ENCODE measurements at regions not wholly inside any gene's neighbourhood (a gene's known extent, or its start where the extent isn't known, plus 50 kb on each side); places are given as distances from the start of the nearest gene placed in this dataset.
"Not testable (repeated sequence)": the region's sequence is repeated elsewhere in the genome, so short reads cannot be mapped to it uniquely, and the experiment has no call there.

GRCh38 chr12:125503128-125503527 is 437.9 kb downstream of the AACS start:
- DNase-seq (ENCODE audit: low spot score): no peak

GRCh38 chr12:125509195-125509594 is 444.0 kb downstream of the AACS start:
- DNase-seq (ENCODE audit: low spot score): no peak

- DNase-seq (ENCODE audit: low spot score): no peak
Measured at GRCh38 chr12:125512541-125513298, 447.5 kb downstream of the AACS start.

GRCh38 chr12:125515887-125516286 is 450.7 kb downstream of the AACS start:
- DNase-seq (ENCODE audit: low spot score): no peak

DNA sequence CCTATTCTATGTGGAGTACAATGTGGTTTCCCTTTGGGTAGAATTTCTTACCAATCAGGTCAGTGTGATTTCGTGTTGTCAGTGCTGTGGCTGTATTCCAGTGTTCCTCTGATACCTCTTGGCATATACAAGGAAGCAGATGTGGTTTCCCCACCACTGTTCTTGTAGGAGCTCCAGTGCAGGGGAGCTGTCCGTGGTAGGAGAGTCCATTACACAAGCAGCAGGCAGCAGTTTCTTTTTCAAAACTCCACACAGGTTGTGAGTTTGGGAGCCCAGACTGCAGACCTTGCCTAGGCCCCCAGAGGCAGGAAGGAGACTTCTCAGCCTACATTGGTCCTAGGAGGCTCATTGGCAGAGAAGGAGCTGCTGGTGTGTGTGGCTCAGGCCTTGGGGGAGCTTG is 452.8 kb downstream of the AACS start:
- no peak for DNase-seq (ENCODE audit: low spot score)

DNA sequence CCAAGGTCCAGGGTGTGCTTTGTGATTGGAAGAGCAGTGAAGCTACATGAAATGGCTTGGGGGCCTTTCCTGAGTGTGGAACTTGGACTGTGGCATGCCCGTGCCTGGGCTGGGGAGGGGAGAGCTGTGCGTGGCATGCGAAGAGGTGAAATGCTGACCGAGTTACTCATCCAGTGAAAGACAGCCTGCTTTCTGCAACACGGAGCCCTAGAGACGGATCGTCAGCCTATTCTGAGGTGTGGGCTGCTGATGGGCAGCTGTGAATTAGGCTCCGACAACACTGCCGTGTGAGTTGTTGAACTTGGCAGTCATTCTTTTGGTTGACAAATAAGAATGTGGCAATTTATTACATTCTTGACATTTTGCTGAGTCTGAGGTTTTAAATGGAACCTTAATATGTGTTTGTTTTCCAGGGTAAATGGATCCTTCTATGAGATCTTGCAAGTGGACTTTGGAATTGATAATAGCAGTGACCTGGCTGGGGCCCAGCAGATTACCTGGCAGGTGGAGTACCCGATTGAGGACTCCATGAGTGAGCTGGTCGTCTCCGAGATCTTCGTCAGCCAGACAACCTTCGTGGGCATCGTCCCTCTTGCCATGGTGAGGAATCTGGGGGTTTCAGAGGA is 453.9 kb downstream of the AACS start:
- DNase-seq (ENCODE audit: low spot score): no peak

- DNase-seq (ENCODE audit: low spot score): no peak
Measured at GRCh38 chr12:125525879-125526278, 460.6 kb downstream of the AACS start.

GRCh38 chr12:125528281-125528680 is 463.0 kb downstream of the AACS start:
- DNase-seq (ENCODE audit: low spot score): peak; percentile 9

- DNase-seq (ENCODE audit: low spot score): no peak
Measured at GRCh38 chr12:125530201-125530600, 465.0 kb downstream of the AACS start.

DNA sequence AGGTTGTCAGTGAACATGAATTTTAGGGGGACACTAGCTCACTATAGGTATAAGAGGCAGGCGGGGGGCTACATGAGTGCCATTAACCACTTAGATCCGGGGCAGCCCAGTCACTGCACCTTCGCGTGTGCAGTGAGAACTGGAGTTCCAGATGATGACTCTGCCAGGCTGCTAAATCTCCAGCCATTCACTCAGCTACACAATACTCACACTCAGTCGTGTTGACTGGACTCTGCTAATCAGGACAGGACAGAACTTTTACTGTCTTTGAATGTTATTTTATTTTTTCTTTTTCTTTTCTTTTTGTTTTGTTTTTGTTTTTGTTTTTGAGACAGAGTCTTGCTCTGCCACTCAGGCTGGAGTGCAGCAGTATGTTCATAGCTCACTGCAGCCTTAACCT is 465.6 kb downstream of the AACS start:
- DNase-seq (ENCODE audit: low spot score): no peak

DNA sequence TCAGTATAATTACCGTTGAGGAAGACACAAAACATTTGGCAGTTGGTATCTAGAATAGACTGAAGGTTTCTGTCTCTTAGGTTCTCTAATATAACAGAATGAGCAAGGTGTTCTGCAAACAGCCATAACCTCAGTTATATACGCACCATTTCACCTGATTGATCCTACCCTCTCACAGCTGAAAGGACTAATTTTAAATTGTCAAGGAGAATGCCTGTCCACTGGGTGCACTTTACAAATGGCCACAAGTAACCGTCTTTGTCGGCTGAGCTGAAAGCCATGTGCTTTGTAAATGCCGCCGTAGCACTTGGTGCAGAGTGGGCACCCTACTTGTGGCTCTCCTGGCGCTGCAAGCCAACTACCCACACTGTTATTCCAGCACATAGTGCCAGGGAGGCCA is 466.3 kb downstream of the AACS start:
- no peak for DNase-seq (ENCODE audit: low spot score)

GRCh38 chr12:125533434-125534029 is 468.3 kb downstream of the AACS start:
- DNase-seq (ENCODE audit: low spot score): peak; percentile 44

DNA sequence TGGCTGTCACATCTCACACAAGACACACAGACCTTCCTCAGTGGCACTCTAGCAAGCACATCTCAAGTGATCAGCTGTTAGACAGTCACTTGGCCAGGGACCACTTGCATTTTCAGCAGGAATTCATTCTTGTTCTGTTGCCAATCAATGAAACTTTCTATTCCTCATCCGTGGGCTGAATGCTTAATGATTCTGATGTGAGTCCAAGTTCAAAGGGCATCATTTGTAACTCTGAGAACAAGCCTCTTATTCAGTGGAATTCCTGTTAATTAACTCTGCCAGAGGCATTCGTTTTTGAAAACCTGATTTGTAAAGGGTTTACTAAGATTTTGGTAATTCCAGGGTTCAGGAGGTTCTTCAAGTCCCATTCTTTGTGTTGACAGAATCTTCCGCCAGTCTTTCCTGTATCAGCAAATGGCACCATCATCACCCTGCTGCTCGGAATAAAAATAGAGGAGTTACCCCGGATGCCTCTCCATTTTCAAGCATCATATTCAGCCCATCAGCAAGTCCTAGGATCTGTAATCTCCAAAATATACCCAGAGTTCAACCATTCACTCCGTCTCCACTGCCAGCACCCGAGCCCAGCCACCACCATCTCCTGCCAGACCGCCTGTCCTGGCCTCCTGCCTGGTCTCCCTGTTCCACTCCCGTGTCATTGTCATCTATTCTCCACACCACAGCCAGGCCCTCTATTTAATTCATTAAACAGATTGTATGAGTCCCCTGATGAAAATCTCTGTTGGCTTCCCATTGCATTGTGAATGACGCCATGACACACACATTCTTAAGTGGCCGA is 473.4 kb downstream of the AACS start:
- DNase-seq (ENCODE audit: low spot score): no peak

- no peak for DNase-seq (ENCODE audit: low spot score)
Measured at GRCh38 chr12:125540580-125541204, 475.5 kb downstream of the AACS start.

DNA sequence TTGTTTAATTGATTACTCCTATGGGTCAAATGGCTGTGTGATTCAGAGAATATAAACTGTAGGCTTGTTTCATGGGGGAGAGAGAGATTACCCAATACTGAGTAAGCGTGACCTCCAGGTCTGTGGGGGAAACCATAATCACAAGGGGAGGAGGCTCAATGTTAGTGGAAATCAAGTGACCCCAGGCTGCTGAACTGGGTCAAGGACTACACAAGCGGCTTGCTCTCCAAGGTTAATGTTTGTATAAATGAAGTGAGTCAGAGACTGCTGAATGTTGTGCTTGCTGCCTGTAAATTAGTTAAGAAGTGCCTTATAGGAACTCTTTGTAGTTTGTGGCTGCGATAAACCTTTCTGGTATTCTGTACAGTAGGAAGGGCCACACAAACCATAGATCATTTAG is 479.7 kb downstream of the AACS start:
- no peak for DNase-seq (ENCODE audit: low spot score)

DNA sequence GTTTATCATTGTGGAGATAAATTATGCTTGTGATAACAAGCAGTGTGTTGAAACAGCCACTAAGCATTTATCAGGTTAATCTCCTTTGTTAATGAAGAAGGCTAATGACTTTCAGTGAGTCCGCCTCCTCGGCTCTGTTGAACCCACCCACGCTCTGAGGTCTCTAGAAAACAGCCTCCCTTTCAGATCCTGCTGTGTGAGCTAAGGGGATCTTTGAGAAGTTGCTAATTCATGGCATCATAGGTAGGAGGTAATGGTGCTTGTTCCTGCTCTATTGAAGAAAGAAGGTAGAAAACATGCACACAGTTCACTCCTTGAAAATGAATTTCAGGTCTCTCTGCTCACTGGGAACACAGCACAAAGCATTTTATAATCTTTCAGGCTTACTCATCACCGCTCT is 483.9 kb downstream of the AACS start:
- DNase-seq (ENCODE audit: low spot score): no peak

DNA sequence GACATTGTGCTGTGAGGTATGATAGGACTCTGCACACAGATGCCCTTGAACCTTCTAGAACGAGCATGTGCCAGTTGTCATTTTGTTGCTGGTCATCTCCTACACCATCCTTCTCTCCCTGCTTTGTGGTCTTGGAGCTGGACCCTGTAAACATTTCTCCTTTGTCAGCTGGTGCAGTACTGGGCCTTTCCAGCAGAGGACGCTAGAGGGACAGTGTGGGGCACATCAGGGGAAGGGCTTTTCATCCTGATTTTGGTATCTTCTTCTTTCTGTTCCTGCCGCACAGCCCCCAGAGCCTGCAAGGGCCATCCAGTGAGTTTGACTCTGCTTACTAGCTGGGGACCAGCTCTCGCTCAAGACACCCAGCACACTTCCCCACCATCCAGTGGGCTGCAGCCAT is 484.6 kb downstream of the AACS start:
- DNase-seq (ENCODE audit: low spot score): no peak

DNA sequence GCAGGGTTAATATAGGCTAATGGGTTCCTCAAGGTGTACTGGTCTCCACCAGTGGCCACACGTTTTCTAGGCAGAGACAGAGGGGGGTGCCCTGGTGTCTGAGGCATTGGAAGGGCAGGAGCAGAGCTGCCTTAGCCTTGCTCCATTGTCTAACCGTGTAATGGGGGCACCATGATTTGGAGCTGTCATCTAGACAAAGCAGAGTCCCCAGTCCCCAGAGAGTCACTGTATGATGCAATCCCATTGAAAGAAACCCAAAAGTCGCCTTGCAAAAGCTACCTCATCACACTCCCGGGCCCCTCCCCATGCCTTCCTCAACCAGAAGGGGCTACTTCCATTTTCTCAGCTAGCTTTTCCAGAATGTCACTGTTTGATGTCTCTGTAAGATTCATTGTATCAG is 487.1 kb downstream of the AACS start:
- no peak for DNase-seq (ENCODE audit: low spot score)

DNA sequence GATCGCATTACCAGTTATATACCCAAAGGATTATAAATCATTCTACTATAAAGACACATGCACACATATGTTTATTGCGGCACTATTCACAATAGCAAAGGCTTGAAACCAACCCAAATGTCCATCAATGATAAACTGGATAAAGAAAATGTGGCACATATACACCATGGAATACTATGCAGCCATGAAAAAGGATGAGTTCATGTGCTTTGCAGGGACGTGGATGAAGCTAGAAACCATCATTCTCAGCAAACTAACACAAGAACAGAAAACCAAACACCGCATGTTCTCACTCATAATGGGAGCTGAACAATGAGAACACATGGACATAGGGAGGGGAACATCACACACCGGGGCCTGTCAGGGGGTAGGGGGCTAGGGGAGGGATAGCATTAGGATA is 495.8 kb downstream of the AACS start:
- not testable (repeated sequence) for DNase-seq (ENCODE audit: low spot score)

GRCh38 chr12:125564753-125565152 is 499.5 kb downstream of the AACS start:
- DNase-seq (ENCODE audit: low spot score): no peak

GRCh38 chr12:125567581-125567980 is 502.3 kb downstream of the AACS start:
- DNase-seq (ENCODE audit: low spot score): no peak

DNA sequence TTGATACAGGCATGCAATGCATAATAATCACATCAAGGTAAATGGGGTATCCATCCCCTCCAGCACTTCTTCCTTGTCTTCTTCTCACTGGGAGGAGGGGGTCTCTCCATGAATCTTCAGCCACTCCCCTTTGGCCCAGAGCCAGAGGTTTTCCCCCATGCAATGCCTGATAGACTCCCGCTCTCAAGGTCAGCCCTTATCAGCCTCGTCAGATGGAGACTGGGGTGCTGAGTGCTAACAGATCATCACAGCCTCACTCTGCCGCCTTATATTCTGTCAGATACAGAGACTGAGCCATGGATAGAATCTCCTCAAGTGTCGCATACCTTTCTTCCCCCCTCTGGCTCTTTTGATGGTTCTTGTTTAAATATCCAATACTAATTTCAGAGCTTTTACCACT is 503.1 kb downstream of the AACS start:
- no peak for DNase-seq (ENCODE audit: low spot score)

Data from cerebellar cortex (tissue), 1 donor.